GM19455 (cell line): ENCODE measurements at regions not wholly inside any gene's neighbourhood (a gene's known extent, or its start where the extent isn't known, plus 50 kb on each side); places are given as distances from the start of the nearest gene placed in this dataset.
"Not testable (repeated sequence)": the region's sequence is repeated elsewhere in the genome, so short reads cannot be mapped to it uniquely, and the experiment has no call there.

Experiments
- ATAC-seq: cut with Tn5 transposase; IDR thresholded peaks from one replicate; pipeline ENCODE4 v1.9.1; 2021; ENCODE audit not compliant: unreplicated experiment

- no peak for ATAC-seq
Measured at GRCh38 chr7:69276011-69276729, 322.1 kb upstream of the AUTS2 start.

- no peak for ATAC-seq
Measured at GRCh38 chr7:69277366-69277765, 320.9 kb upstream of the AUTS2 start.

GRCh38 chr7:69282946-69283345 lies 315.3 kb upstream of the AUTS2 start:
- ATAC-seq = no peak

GRCh38 chr7:69283421-69283820 lies 314.9 kb upstream of the AUTS2 start:
- no peak for ATAC-seq

- ATAC-seq = no peak
Measured at GRCh38 chr7:69285854-69286253, 312.4 kb upstream of the AUTS2 start.

GRCh38 chr7:69295977-69296376 lies 302.3 kb upstream of the AUTS2 start:
- ATAC-seq = no peak

GRCh38 chr7:69301253-69301652 lies 297.0 kb upstream of the AUTS2 start:
- no peak for ATAC-seq

- no peak for ATAC-seq
Measured at GRCh38 chr7:69309601-69310000, 288.7 kb upstream of the AUTS2 start.

- no peak for ATAC-seq
Measured at GRCh38 chr7:69311489-69311888, 286.8 kb upstream of the AUTS2 start.

- ATAC-seq = not testable (repeated sequence)
Measured at GRCh38 chr7:69313852-69314251, 284.4 kb upstream of the AUTS2 start.

- ATAC-seq = no peak
Measured at GRCh38 chr7:69318794-69319193, 279.5 kb upstream of the AUTS2 start.

- no peak for ATAC-seq
Measured at GRCh38 chr7:69328516-69328915, 269.8 kb upstream of the AUTS2 start.

- ATAC-seq = no peak
Measured at GRCh38 chr7:69334701-69335100, 263.6 kb upstream of the AUTS2 start.

- ATAC-seq = no peak
Measured at GRCh38 chr7:69335331-69335730, 262.9 kb upstream of the AUTS2 start.

- ATAC-seq = no peak
Measured at GRCh38 chr7:69336976-69337375, 261.3 kb upstream of the AUTS2 start.

GRCh38 chr7:69338144-69338543 lies 260.1 kb upstream of the AUTS2 start:
- ATAC-seq = no peak

GRCh38 chr7:69341288-69341687 lies 257.0 kb upstream of the AUTS2 start:
- no peak for ATAC-seq

GRCh38 chr7:69342154-69342884 lies 256.0 kb upstream of the AUTS2 start:
- ATAC-seq = no peak

- no peak for ATAC-seq
Measured at GRCh38 chr7:69349291-69349690, 249.0 kb upstream of the AUTS2 start.

- no peak for ATAC-seq
Measured at GRCh38 chr7:69358163-69358821, 240.0 kb upstream of the AUTS2 start.

- ATAC-seq = no peak
Measured at GRCh38 chr7:69359003-69359700, 239.1 kb upstream of the AUTS2 start.
